Vagina (tissue), 2 donors: ENCODE measurements at regions not wholly inside any gene's neighbourhood (a gene's known extent, or its start where the extent isn't known, plus 50 kb on each side); places are given as distances from the start of the nearest gene placed in this dataset.

Experiments
- DNase-seq, 2 donors: peaks; one replicate each; pipeline ENCODE4 v3.0.0-alpha.2; 2017; ENCODE audit errors: extremely low spot score in 2 of 2
- H3K27ac ChIP-seq: fragments of 200-600 bp; sonication (generic); one replicate; pipeline ENCODE4 v1.5.1; 2019
- H3K27me3 ChIP-seq: fragments of 200-600 bp; sonication (generic); one replicate; pipeline ENCODE4 v1.5.1; 2019
- H3K36me3 ChIP-seq, 2 donors: fragments of 200-600 bp; sonication (generic); one replicate each; pipeline ENCODE4 v1.5.1; 2017 to 2019
- H3K4me1 ChIP-seq: fragments of 200-600 bp; sonication (generic); one replicate; pipeline ENCODE4 v1.5.1; 2019
- H3K4me3 ChIP-seq, 2 donors: fragments of 200-600 bp; sonication (generic); 1 replicate in 1 of 2; 2 replicates in 1 of 2; pipeline ENCODE4 v1.5.1; 2016 to 2019
- H3K9me3 ChIP-seq: fragments of 200-600 bp; sonication (generic); one replicate; pipeline ENCODE4 v1.5.1; 2019
- CTCF ChIP-seq, 3 experiments: fragments of 450-650 bp in 2 of 3; fragments of 200-600 bp in 1 of 3; sonication (generic) in 1 of 3; IDR thresholded peaks; one replicate each; pipeline ENCODE4 v1.5.1; 2017 to 2019; ENCODE audit warnings: antibody characterized with exemption in 3 of 3, mild to moderate bottlenecking in 2 of 3, moderate library complexity in 2 of 3
- POLR2A ChIP-seq, 2 donors: fragments of 450-650 bp; IDR thresholded peaks; one replicate each; pipeline ENCODE4 v1.6.1; 2017; ENCODE audit warnings: antibody characterized with exemption in 2 of 2, mild to moderate bottlenecking in 2 of 2, moderate library complexity in 2 of 2
- POLR2AphosphoS5 ChIP-seq, 2 donors: sonication (generic); formaldehyde crosslinking; IDR thresholded peaks; one replicate each; pipeline ENCODE4 v1.9.0; 2017; ENCODE audit warnings: antibody characterized with exemption in 2 of 2, mild to moderate bottlenecking in 2 of 2, low read depth in 1 of 2; ENCODE audit not compliant: insufficient read depth in 1 of 2
- intact Hi-C: fragments of 100-400 bp; cut with DNase I; formaldehyde crosslinking; loops from one replicate; pipeline ENCODE4 v1.15.1; 2023

GRCh38 chr13:46498650-46499049, 54.3 kb upstream of the LRCH1 start:
- no peaks in the 10 kb centered on the region for H3K4me1 ChIP-seq
- no peaks in the 10 kb centered on the region for H3K9me3 ChIP-seq
- H3K36me3 ChIP-seq = no peaks in the 10 kb centered on the region
- no peak overlapping the region for H3K27ac ChIP-seq
- intact Hi-C loops = loop anchor here (10.0 kb wide), 1 partner anchor 56 kb away; the partner anchor contains the start of gene LRCH1
- no peak for DNase-seq
- H3K4me3 ChIP-seq = no peak overlapping the region
- no peaks in the 10 kb centered on the region for H3K27me3 ChIP-seq
- TF ChIP-seq POLR2AphosphoS5 (IDR thresholded peaks at IDR 0.05; ENCODE audit: insufficient read depth in 1 of 2, low read depth in 1 of 2) (no peak), POLR2A (IDR thresholded peaks at IDR 0.05) (no peak), CTCF (IDR thresholded peaks at IDR 0.05) (no peak)

GRCh38 chr13:46496086-46496485, 56.9 kb upstream of the LRCH1 start:
- Histone ChIP-seq H3K9me3 (no peaks in the 10 kb centered on the region), H3K4me1 (no peaks in the 10 kb centered on the region), H3K4me3 (no peak overlapping the region), H3K27ac (no peak overlapping the region), H3K27me3 (no peaks in the 10 kb centered on the region), H3K36me3 (no peaks in the 10 kb centered on the region)
- intact Hi-C loops = loop anchor here (10.0 kb wide), 1 partner anchor 59 kb away; the partner anchor contains the start of gene LRCH1
- DNase-seq = no peak
- no peak for TF ChIP-seq POLR2A (IDR thresholded peaks at IDR 0.05)

GRCh38 chr13:46495651-46496050, 57.3 kb upstream of the LRCH1 start:
- Histone ChIP-seq H3K36me3 (no peaks in the 10 kb centered on the region), H3K27ac (no peak overlapping the region), H3K27me3 (no peaks in the 10 kb centered on the region), H3K4me1 (no peaks in the 10 kb centered on the region), H3K4me3 (no peak overlapping the region), H3K9me3 (no peaks in the 10 kb centered on the region)
- DNase-seq = no peak
- intact Hi-C loops = loop anchor here (10.0 kb wide), 1 partner anchor 59 kb away; the partner anchor contains the start of gene LRCH1
- TF ChIP-seq POLR2A (IDR thresholded peaks at IDR 0.05) (no peak), CTCF (IDR thresholded peaks at IDR 0.05) (no peak), POLR2AphosphoS5 (IDR thresholded peaks at IDR 0.05; ENCODE audit: insufficient read depth in 1 of 2, low read depth in 1 of 2) (no peak)

GRCh38 chr13:46495066-46495465, 57.9 kb upstream of the LRCH1 start:
- no peak for DNase-seq
- H3K27me3 ChIP-seq = no peaks in the 10 kb centered on the region
- no peaks in the 10 kb centered on the region for H3K4me1 ChIP-seq
- H3K9me3 ChIP-seq = no peaks in the 10 kb centered on the region
- no peak overlapping the region for H3K4me3 ChIP-seq
- no peaks in the 10 kb centered on the region for H3K36me3 ChIP-seq
- intact Hi-C loops = loop anchor here (10.0 kb wide), 1 partner anchor 60 kb away; the partner anchor contains the start of gene LRCH1
- H3K27ac ChIP-seq = no peak overlapping the region
- no peak for TF ChIP-seq POLR2A (IDR thresholded peaks at IDR 0.05)
- TF ChIP-seq CTCF (IDR thresholded peaks at IDR 0.05) = no peak
- no peak for TF ChIP-seq POLR2AphosphoS5 (IDR thresholded peaks at IDR 0.05; ENCODE audit: insufficient read depth in 1 of 2, low read depth in 1 of 2)

GRCh38 chr13:46492946-46493345, 60.0 kb upstream of the LRCH1 start:
- Histone ChIP-seq H3K4me1 (no peaks in the 10 kb centered on the region), H3K9me3 (no peaks in the 10 kb centered on the region), H3K36me3 (no peaks in the 10 kb centered on the region), H3K27me3 (no peaks in the 10 kb centered on the region), H3K4me3 (no peak overlapping the region), H3K27ac (no peak overlapping the region)
- no peak for DNase-seq
- TF ChIP-seq CTCF (IDR thresholded peaks at IDR 0.05) (peak; percentile 31 to 59 (median 43)), POLR2AphosphoS5 (IDR thresholded peaks at IDR 0.05; ENCODE audit: insufficient read depth in 1 of 2, low read depth in 1 of 2) (no peak)
- intact Hi-C loops = loop anchor here (5.0 to 10.0 kb wide), 2 partner anchors 62 to 229 kb away; partner anchors contain the start of gene LRCH1
